HT1080 (cell line): ENCODE measurements at regions not wholly inside any gene's neighbourhood (a gene's known extent, or its start where the extent isn't known, plus 50 kb on each side); places are given as distances from the start of the nearest gene placed in this dataset.

Source experiments
- DNase-seq: peaks from one replicate; pipeline ENCODE4 v3.0.0-alpha.2; 2015; ENCODE audit warnings: low read depth

- DNase-seq, result no peak
Observed at GRCh38 chr12:107521826-107522355, 163.7 kb upstream of the PWP1 start.

GRCh38 chr12:107522692-107523477 lies 162.7 kb upstream of the PWP1 start:
- no peak for DNase-seq

GRCh38 chr12:107523775-107524535 lies 161.6 kb upstream of the PWP1 start:
- no peak for DNase-seq

- DNase-seq, result no peak
Observed at GRCh38 chr12:107525063-107525718, 160.4 kb upstream of the PWP1 start.

- no peak for DNase-seq
Observed at GRCh38 chr12:107525719-107526554, 159.7 kb upstream of the PWP1 start.

- no peak for DNase-seq
Observed at GRCh38 chr12:107526555-107527180, 158.9 kb upstream of the PWP1 start.

GRCh38 chr12:107528731-107529365 lies 156.8 kb upstream of the PWP1 start:
- DNase-seq, result no peak

GRCh38 chr12:107529991-107530390 lies 155.6 kb upstream of the PWP1 start:
- no peak for DNase-seq

GRCh38 chr12:107530701-107531100 lies 154.9 kb upstream of the PWP1 start:
- no peak for DNase-seq

- no peak for DNase-seq
Observed at GRCh38 chr12:107533218-107533617, 152.4 kb upstream of the PWP1 start.

- DNase-seq, result no peak
Observed at GRCh38 chr12:107536613-107537012, 149.0 kb upstream of the PWP1 start.

GRCh38 chr12:107537464-107538119 lies 148.0 kb upstream of the PWP1 start:
- no peak for DNase-seq

GRCh38 chr12:107539196-107539939 lies 146.2 kb upstream of the PWP1 start:
- DNase-seq, result no peak

- no peak for DNase-seq
Observed at GRCh38 chr12:107541001-107541705, 144.4 kb upstream of the PWP1 start.

GRCh38 chr12:107543416-107543815 lies 142.2 kb upstream of the PWP1 start:
- DNase-seq, result no peak

- no peak for DNase-seq
Observed at GRCh38 chr12:107543841-107544240, 141.8 kb upstream of the PWP1 start.

- DNase-seq, result no peak
Observed at GRCh38 chr12:107544937-107545336, 140.7 kb upstream of the PWP1 start.

- no peak for DNase-seq
Observed at GRCh38 chr12:107545737-107546353, 139.8 kb upstream of the PWP1 start.
